Activated B cell treated with CpG ODN at 0.5 μM for 24 hours (primary cell): ENCODE measurements at regions not wholly inside any gene's neighbourhood (a gene's known extent, or its start where the extent isn't known, plus 50 kb on each side); places are given as distances from the start of the nearest gene placed in this dataset.

Experiments
- ATAC-seq: fragments of 200-7000 bp; cut with Tn5 transposase; one replicate; pipeline ENCODE4 v1.10.0; 2021; ENCODE audit warnings: low read depth, mild to moderate bottlenecking, moderate library complexity
- CTCF ChIA-PET: fragments of 350-600 bp; sonication (Branson Sonifier 250); formaldehyde crosslinking; loops from one replicate; lab custom pipeline; 2021; ENCODE audit warnings: antibody characterized with exemption; lab: Charles Lee
- POLR2A ChIA-PET: fragments of 350-600 bp; sonication (Branson Sonifier 250); formaldehyde crosslinking; loops from one replicate; lab custom pipeline; 2021; ENCODE audit warnings: antibody characterized with exemption; lab: Charles Lee
- DNase-seq: peaks from one replicate; pipeline ENCODE4 v3.0.0; 2022
- H3K27ac Mint-ChIP-seq: one replicate; pipeline ENCODE4 v1.8.0; 2020; ENCODE audit warnings: mixed read lengths
- H3K27me3 Mint-ChIP-seq: one replicate; pipeline ENCODE4 v1.8.0; 2021; ENCODE audit warnings: mixed read lengths
- H3K36me3 Mint-ChIP-seq: one replicate; pipeline ENCODE4 v1.8.0; 2021; ENCODE audit warnings: low read depth, mixed read lengths
- H3K4me1 Mint-ChIP-seq: one replicate; pipeline ENCODE4 v1.8.0; 2021; ENCODE audit warnings: mixed read lengths
- H3K4me3 Mint-ChIP-seq: one replicate; pipeline ENCODE4 v1.8.0; 2020; ENCODE audit warnings: mild to moderate bottlenecking, mixed read lengths
- H3K9me3 Mint-ChIP-seq: one replicate; pipeline ENCODE4 v1.8.0; 2020; ENCODE audit warnings: mixed read lengths
- CTCF ChIP-seq: fragments of 200-600 bp; IDR thresholded peaks from one replicate; pipeline ENCODE4 v1.8.0; 2022; ENCODE audit warnings: antibody characterized with exemption, mild to moderate bottlenecking
- intact Hi-C: fragments of 100-400 bp; cut with micrococcal nuclease; formaldehyde crosslinking; loops from one replicate; pipeline ENCODE4 v1.15.1; 2024

DNA sequence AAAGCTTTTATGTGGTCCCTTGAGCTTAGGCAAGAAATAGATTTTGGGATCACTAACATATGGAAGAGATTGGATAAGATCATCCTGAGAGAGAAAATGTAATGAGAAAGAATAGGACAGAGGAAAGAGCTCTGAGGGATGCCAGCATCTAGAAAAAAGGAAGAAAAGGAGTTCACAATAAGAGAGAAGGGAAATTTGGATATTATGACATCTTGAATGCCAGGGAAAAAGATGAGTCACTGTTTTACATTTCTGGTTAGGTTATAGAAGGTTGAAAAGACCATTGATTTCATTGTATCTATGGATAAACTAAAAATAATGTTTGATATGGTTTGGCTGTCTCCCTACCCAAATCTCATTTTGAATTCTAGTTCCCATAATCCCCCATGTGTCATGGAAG is 208.5 kb downstream of the MAD2L1 start:
- Mint-ChIP-seq H3K36me3 (no peaks in the 10 kb centered on the region), H3K27me3 (no peaks in the 10 kb centered on the region), H3K4me3 (no peak overlapping the region), H3K9me3 (no peaks in the 10 kb centered on the region), H3K4me1 (no peaks in the 10 kb centered on the region), H3K27ac (no peak overlapping the region)
- intact Hi-C loops = no loop called here
- ATAC-seq = no peak
- ChIA-PET POLR2A (no interaction called here), CTCF (no interaction called here)
- no peak for DNase-seq
- TF ChIP-seq CTCF = no peak

- ChIA-PET CTCF (no interaction called here), POLR2A (no interaction called here)
- DNase-seq (no peak), ATAC-seq (no peak)
- TF ChIP-seq CTCF = no peak
- no peaks in the 10 kb centered on the region for H3K4me1 Mint-ChIP-seq
- intact Hi-C loops = no loop called here
- no peaks in the 10 kb centered on the region for H3K36me3 Mint-ChIP-seq
- H3K4me3 Mint-ChIP-seq = no peak overlapping the region
- no peak overlapping the region for H3K27ac Mint-ChIP-seq
- H3K9me3 Mint-ChIP-seq = no peaks in the 10 kb centered on the region
- no peaks in the 10 kb centered on the region for H3K27me3 Mint-ChIP-seq
These were observed 212.3 kb downstream of the MAD2L1 start for GRCh38 chr4:119854364-119854763.

DNA sequence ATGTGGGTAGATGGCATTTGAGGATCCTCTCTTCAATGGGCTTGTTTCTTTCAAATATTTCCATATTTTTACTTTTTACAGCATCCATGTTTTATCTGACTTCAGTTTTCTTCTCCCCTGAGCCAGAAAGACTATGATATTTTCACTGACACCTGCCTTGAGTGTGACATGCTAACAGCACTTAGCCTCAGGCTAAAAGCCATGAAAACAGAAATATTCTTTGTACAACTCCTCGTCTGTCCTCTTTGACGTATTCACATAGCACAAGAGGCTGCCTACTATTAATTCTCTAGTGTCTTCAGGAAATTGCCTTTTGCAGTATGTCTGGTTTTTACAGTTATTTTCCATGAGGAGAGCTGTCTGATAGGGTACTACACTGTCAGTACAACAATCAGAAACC is 215.0 kb downstream of the MAD2L1 start:
- ChIA-PET POLR2A (no interaction called here), CTCF (no interaction called here)
- Mint-ChIP-seq H3K4me1 (no peaks in the 10 kb centered on the region), H3K36me3 (no peaks in the 10 kb centered on the region), H3K27me3 (no peaks in the 10 kb centered on the region), H3K27ac (no peak overlapping the region), H3K4me3 (no peak overlapping the region), H3K9me3 (no peaks in the 10 kb centered on the region)
- no peak for ATAC-seq
- DNase-seq = no peak
- no peak for TF ChIP-seq CTCF
- intact Hi-C loops = no loop called here

GRCh38 chr4:119841361-119841760 is 212.8 kb upstream of the PDE5A start:
- H3K9me3 Mint-ChIP-seq = peaks cover 3% of the 10 kb centered on the region

DNA sequence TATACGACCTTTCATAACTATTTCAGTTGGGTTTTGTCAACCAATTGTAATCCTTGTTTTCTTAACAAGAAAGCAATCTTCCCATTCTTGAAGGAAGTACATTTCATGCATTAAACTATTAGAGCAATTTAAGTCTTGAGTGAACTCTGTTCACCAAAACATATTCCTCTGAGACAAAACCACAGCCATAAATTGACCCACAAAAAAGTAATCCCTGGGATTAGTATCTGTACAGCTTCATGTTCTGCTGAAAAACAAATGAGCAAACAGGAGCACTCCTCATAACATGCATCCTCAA is 207.0 kb upstream of the PDE5A start:
- Mint-ChIP-seq H3K36me3 (no peaks in the 10 kb centered on the region), H3K9me3 (peaks cover 7% of the 10 kb centered on the region), H3K4me1 (no peaks in the 10 kb centered on the region), H3K27me3 (no peaks in the 10 kb centered on the region), H3K27ac (no peak overlapping the region), H3K4me3 (no peak overlapping the region)
- TF ChIP-seq CTCF = no peak
- POLR2A ChIA-PET = no interaction called here
- CTCF ChIA-PET = no interaction called here
- ATAC-seq (no peak), DNase-seq (no peak)
- intact Hi-C loops = no loop called here

More at GRCh38 chr4:119841361-119841760, 212.8 kb upstream of the PDE5A start:
- H3K27ac Mint-ChIP-seq = no peak overlapping the region
- ATAC-seq (no peak), DNase-seq (no peak)
- ChIA-PET CTCF (no interaction called here), POLR2A (no interaction called here)
- H3K27me3 Mint-ChIP-seq = no peaks in the 10 kb centered on the region
- TF ChIP-seq CTCF = no peak
- H3K36me3 Mint-ChIP-seq = no peaks in the 10 kb centered on the region
- intact Hi-C loops = no loop called here
- H3K4me3 Mint-ChIP-seq = no peak overlapping the region
- H3K4me1 Mint-ChIP-seq = no peaks in the 10 kb centered on the region
